Uterus (tissue), 3 donors: ENCODE measurements at regions not wholly inside any gene's neighbourhood (a gene's known extent, or its start where the extent isn't known, plus 50 kb on each side); places are given as distances from the start of the nearest gene placed in this dataset.
"Not testable (repeated sequence)": the region's sequence is repeated elsewhere in the genome, so short reads cannot be mapped to it uniquely, and the experiment has no call there.

Experiments
- DNase-seq, 2 donors: peaks; one replicate each; pipeline ENCODE4 v3.0.0-alpha.2; 2019 to 2020
- H3K27ac ChIP-seq, 2 donors: fragments of 200-600 bp; sonication (generic); 1 replicate in 1 of 2; 2 replicates in 1 of 2; pipeline ENCODE4 v1.5.1; 2016 to 2018
- H3K27me3 ChIP-seq, 2 donors: fragments of 200-600 bp; sonication (generic); one replicate each; pipeline ENCODE4 v1.5.1; 2018 to 2019; ENCODE audit warnings: control low read depth in 1 of 2
- H3K36me3 ChIP-seq, 2 donors: fragments of 200-600 bp; sonication (generic); one replicate each; pipeline ENCODE4 v1.5.1; 2019; ENCODE audit warnings: control low read depth in 1 of 2
- H3K4me1 ChIP-seq, 2 donors: fragments of 200-600 bp; sonication (generic); one replicate each; pipeline ENCODE4 v1.5.1; 2018 to 2019; ENCODE audit warnings: control low read depth in 1 of 2
- H3K4me3 ChIP-seq, 2 donors: fragments of 200-600 bp; sonication (generic); 1 replicate in 1 of 2; 2 replicates in 1 of 2; pipeline ENCODE4 v1.5.1; 2018 to 2019; ENCODE audit warnings: mild to moderate bottlenecking in 1 of 2
- H3K9me3 ChIP-seq, 2 donors: fragments of 200-600 bp; sonication (generic); one replicate each; pipeline ENCODE4 v1.5.1; 2019; ENCODE audit warnings: control low read depth in 1 of 2
- POLR2A ChIP-seq, 2 donors: fragments of 450-650 bp; IDR thresholded peaks; one replicate each; pipeline ENCODE4 v1.6.1; 2016; ENCODE audit warnings: antibody characterized with exemption in 2 of 2, mild to moderate bottlenecking in 1 of 2, moderate library complexity in 1 of 2
- intact Hi-C: fragments of 100-400 bp; cut with DNase I; formaldehyde crosslinking; loops from one replicate; pipeline ENCODE4 v1.15.1; 2023; ENCODE audit warnings: low total_unique reads
- TF ChIP-seq, protein P1 (sequence below), 4 experiments: fragments of 200-600 bp in 2 of 4; fragments of 450-650 bp in 2 of 4; sonication (generic) in 2 of 4; IDR thresholded peaks; one replicate each; pipeline ENCODE4 v1.5.1; 2016 to 2019; ENCODE audit warnings: antibody characterized with exemption in 4 of 4, mild to moderate bottlenecking in 2 of 4, moderate library complexity in 1 of 4
- donor health status: DM: yes; HTN: yes; CAD: no.

DNA sequence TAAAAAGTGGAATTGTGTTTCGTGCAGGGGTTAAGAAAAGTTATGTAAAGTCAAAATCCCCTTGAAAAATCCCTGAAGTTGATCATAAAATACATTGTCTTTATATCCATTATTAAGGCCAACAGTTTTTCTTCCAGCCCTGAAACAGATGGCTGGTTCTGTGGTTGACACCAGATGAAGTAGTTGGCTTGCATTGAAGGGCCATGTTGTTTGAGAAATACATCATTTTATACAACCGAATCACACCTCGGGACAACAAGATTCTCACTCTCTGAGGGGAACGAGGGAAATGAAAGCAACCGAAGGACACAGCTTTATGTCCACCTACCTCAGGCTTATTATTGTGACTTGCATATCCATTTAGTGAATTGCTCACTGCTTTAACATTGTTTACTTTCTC is 126.0 kb upstream of the MITF start:
- Histone ChIP-seq H3K27me3 (no peaks in the 10 kb centered on the region), H3K36me3 (no peaks in the 10 kb centered on the region), H3K4me3 (no peak overlapping the region), H3K27ac (no peak overlapping the region), H3K9me3 (no peaks in the 10 kb centered on the region), H3K4me1 (no peaks in the 10 kb centered on the region)
- no peak for TF ChIP-seq POLR2A (IDR thresholded peaks at IDR 0.05)
- TF ChIP-seq, protein P1, sequence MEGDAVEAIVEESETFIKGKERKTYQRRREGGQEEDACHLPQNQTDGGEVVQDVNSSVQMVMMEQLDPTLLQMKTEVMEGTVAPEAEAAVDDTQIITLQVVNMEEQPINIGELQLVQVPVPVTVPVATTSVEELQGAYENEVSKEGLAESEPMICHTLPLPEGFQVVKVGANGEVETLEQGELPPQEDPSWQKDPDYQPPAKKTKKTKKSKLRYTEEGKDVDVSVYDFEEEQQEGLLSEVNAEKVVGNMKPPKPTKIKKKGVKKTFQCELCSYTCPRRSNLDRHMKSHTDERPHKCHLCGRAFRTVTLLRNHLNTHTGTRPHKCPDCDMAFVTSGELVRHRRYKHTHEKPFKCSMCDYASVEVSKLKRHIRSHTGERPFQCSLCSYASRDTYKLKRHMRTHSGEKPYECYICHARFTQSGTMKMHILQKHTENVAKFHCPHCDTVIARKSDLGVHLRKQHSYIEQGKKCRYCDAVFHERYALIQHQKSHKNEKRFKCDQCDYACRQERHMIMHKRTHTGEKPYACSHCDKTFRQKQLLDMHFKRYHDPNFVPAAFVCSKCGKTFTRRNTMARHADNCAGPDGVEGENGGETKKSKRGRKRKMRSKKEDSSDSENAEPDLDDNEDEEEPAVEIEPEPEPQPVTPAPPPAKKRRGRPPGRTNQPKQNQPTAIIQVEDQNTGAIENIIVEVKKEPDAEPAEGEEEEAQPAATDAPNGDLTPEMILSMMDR (IDR thresholded peaks at IDR 0.05) = no peak
- DNase-seq = no peak
- intact Hi-C loops = no loop called here

DNA sequence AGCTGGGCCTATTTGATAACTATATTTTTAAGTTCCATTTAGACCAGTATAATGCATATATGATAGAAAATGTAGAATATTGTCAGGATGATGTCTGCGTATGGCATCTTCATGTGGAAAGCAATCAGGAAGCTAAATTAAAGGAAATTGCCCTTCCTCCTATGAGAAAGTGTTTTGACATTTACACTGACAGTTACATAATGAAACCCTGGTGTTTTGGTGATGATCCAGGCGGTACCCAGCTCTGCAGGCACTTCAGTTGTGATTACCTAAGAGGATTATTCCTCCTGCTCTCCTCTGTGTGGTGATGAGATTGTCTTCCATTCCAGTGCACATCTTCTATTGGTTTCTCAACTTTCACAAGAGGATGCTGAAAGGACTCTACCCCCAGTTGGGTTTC is 126.5 kb upstream of the MITF start:
- intact Hi-C loops = no loop called here
- H3K4me3 ChIP-seq = no peak overlapping the region
- no peak overlapping the region for H3K27ac ChIP-seq
- H3K36me3 ChIP-seq = no peaks in the 10 kb centered on the region
- no peaks in the 10 kb centered on the region for H3K4me1 ChIP-seq
- TF ChIP-seq, protein P1 (IDR thresholded peaks at IDR 0.05) = no peak
- TF ChIP-seq POLR2A (IDR thresholded peaks at IDR 0.05) = no peak
- no peaks in the 10 kb centered on the region for H3K27me3 ChIP-seq
- no peaks in the 10 kb centered on the region for H3K9me3 ChIP-seq
- no peak for DNase-seq

DNA sequence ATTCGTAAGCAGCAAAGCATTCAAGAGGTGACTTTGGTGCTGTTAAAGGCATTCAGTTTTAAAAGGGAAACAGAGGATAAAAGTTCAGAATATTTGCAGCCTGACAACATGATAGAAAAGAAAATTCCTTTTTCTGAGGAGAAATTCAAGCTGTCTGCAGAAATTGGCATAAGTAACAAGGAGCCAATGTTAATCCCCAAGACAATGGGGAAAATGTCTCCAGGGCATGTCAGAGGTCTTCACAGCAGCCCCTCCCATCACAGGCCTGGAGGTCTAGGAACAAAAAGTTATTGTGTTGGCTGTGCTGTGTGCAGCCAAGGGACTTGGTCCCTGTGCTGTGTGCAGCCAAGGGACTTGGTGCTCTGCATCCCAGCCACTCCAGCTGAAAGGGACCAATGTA is 129.7 kb upstream of the MITF start:
- H3K4me1 ChIP-seq, H3K27me3 ChIP-seq, DNase-seq, H3K27ac ChIP-seq, H3K36me3 ChIP-seq, H3K4me3 ChIP-seq, intact Hi-C loops, H3K9me3 ChIP-seq: not testable (repeated sequence)

DNA sequence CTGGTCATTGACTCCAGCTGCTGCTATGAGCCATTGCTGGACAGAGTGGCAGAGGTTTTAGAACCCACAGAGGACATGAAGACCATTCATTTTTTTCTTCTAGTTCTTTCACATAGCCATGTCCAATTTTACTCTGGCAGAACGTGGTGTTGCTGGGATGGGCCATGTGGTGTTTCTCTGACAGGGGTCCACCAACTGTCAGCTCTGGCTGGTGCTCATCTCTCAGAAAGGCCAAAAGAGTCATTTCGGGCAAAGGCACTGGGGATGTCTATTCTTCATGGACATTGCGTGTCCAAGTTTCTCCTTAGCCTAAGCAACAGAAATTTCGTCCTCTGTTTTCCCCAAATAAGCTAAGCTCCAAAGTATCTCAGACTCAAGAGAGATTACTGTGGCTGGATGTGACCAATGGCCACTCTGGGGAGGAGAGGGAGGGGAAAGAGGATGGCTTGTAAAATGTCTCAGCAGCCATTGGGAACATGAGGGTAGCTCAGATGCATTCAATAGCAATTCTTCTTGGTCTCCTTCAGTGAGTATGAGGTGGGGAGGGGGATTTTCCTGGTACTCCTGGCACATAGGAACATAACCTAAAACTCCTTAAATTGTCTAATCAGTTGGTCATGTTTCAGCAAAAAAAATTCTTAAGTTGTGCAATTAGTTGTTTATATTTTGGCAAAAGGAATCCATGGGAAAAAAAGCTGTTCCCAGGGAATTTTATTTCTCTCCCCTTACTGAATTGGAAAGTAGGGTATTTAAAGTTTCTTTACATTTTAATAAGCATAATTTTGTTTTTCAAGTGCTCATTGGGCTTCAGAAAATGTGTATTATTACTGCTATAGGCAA is 131.6 kb upstream of the MITF start:
- Histone ChIP-seq H3K27me3 (no peaks in the 10 kb centered on the region), H3K4me3 (no peak overlapping the region), H3K4me1 (no peaks in the 10 kb centered on the region), H3K36me3 (no peaks in the 10 kb centered on the region), H3K27ac (no peak overlapping the region), H3K9me3 (no peaks in the 10 kb centered on the region)
- intact Hi-C loops = no loop called here
- TF ChIP-seq POLR2A (IDR thresholded peaks at IDR 0.05) = no peak
- TF ChIP-seq, protein P1 (IDR thresholded peaks at IDR 0.05) = no peak
- DNase-seq = no peak

DNA sequence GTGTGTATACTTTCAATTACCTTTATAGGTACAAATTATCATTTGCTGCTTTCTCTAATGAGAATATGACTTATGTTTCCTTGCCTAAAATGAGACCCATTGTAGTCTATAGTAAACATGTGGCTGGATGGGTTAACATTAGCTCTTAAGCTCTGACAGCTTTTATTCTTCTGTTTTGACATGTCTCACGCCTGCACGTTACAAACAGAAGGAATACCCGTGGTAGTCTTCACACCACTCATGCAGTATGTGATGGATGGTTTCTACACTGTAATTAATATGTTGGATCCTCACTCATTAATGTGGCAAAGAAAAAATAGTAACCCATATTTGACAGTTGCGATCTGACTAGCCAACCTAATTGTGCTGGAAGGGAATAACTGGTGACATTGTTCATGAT is 133.4 kb upstream of the MITF start:
- H3K27me3 ChIP-seq = no peaks in the 10 kb centered on the region
- no peaks in the 10 kb centered on the region for H3K36me3 ChIP-seq
- no peak for DNase-seq
- no peak overlapping the region for H3K27ac ChIP-seq
- no peaks in the 10 kb centered on the region for H3K4me1 ChIP-seq
- TF ChIP-seq, protein P1 (IDR thresholded peaks at IDR 0.05) = no peak
- TF ChIP-seq POLR2A (IDR thresholded peaks at IDR 0.05) = no peak
- intact Hi-C loops = no loop called here
- H3K4me3 ChIP-seq = no peak overlapping the region
- no peaks in the 10 kb centered on the region for H3K9me3 ChIP-seq
